GM12872 (cell line): ENCODE measurements at regions not wholly inside any gene's neighbourhood (a gene's known extent, or its start where the extent isn't known, plus 50 kb on each side); places are given as distances from the start of the nearest gene placed in this dataset.

Source experiments
- CTCF ChIP-seq: IDR thresholded peaks from 3 replicates; pipeline ENCODE4 v1.5.1; 2011; ENCODE audit warnings: low read depth, mild to moderate bottlenecking, low read length, moderate library complexity; ENCODE audit not compliant: insufficient read depth

- no peak for TF ChIP-seq CTCF
Observed at GRCh38 chr3:148102156-148102555, 595.5 kb upstream of the AGTR1 start.

- TF ChIP-seq CTCF, result no peak
Observed at GRCh38 chr3:148106062-148106461, 591.6 kb upstream of the AGTR1 start.

- no peak for TF ChIP-seq CTCF
Observed at GRCh38 chr3:148126956-148127355, 570.7 kb upstream of the AGTR1 start.

DNA sequence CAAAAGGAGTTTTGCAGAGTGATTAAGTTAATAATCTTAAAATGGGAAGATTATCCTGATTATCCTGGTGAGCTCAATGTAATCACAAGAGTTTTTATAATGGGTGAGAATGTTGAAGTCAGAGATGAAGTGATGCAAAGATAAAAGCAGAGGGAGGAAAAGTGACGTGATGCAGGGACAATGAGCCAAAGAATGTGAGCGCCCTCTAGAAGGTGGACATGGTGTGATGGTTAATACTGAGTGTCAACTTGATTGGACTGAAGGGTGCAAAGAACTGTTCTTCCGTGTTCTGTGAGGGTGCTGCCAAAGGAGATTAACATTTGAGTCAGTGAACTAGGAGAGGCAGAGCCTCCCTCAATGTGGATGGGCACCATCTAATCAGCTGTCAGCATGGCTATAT, 569.6 kb upstream of the AGTR1 start:
- peak; percentile 18; the same call in 1 of the 3 replicates for TF ChIP-seq CTCF

GRCh38 chr3:148131990-148132638, 565.6 kb upstream of the AGTR1 start:
- TF ChIP-seq CTCF, result no peak

DNA sequence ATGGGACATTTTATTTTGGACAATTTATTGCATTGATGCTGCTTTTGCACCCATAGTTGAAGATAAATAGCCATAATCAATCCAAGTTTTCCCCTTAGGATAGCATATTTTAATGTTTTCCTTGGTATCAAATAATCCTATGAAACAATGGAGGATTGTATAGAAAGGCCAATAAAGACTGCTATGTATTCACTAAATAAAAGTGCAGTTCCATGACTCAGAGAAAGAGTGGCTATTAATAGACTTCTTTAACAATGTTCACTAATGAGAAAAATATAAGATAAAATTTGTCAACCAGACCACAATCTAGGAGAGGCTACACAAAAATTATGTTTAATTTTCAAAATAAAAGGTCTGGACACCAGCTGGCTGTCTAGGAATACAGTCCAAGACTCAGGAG, 560.9 kb upstream of the AGTR1 start:
- no peak for TF ChIP-seq CTCF

DNA sequence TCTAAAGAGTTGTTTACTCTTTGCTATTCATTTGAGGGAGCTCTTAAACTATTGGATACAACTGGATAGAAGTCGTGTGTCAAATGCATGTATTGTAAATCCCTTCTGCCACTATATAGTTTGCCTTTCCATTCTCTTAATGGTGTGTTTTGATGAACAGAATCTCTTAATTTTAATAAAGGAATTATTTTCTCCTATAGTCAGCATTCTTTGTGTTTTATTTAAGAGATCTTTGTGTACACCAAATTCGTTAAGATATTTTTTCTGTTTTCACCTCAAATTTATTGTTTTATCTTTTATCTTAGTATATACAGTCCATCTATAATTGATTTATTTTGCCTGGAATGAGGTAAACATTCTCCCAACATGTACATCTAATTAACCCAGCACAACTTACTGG, 551.5 kb upstream of the AGTR1 start:
- TF ChIP-seq CTCF, result no peak
